Keratinocyte (primary cell): ENCODE measurements at regions not wholly inside any gene's neighbourhood (a gene's known extent, or its start where the extent isn't known, plus 50 kb on each side); places are given as distances from the start of the nearest gene placed in this dataset.

Experiments used
- DNase-seq: peaks from one replicate; pipeline ENCODE4 v3.0.0-alpha.2; 2011; ENCODE audit warnings: low read depth, missing footprints, low spot score
- FAIRE-seq: peaks from 2 replicates; lab custom pipeline; 2011; peaks lifted over from hg19 to GRCh38; lab: Jason Lieb, UNC
- H2AFZ ChIP-seq: 2 replicates; pipeline ENCODE4 v1.6.0; 2012; ENCODE audit warnings: low read length, control low read depth, inconsistent platforms; ENCODE audit not compliant: control insufficient read depth
- H3K27ac ChIP-seq: 2 replicates; pipeline ENCODE4 v1.5.1; 2011; ENCODE audit warnings: low read length; ENCODE audit not compliant: control insufficient read depth, insufficient read depth
- H3K27me3 ChIP-seq: 3 replicates; pipeline ENCODE4 v1.6.0; 2011; ENCODE audit warnings: low read length; ENCODE audit not compliant: control insufficient read depth, insufficient read depth; ENCODE audit errors: extremely low read depth
- H3K36me3 ChIP-seq, 2 experiments: 2 replicates in 1 of 2; 3 replicates in 1 of 2; pipeline ENCODE4 v1.5.1; 2011; ENCODE audit warnings: low read length in 2 of 2, mild to moderate bottlenecking in 1 of 2; ENCODE audit not compliant: control insufficient read depth in 2 of 2, insufficient read depth in 2 of 2; ENCODE audit errors: extremely low read depth in 1 of 2
- H3K4me1 ChIP-seq: 3 replicates; pipeline ENCODE4 v1.5.1; 2011; ENCODE audit warnings: low read length; ENCODE audit not compliant: control insufficient read depth, insufficient read depth; ENCODE audit errors: extremely low read depth
- H3K4me2 ChIP-seq: 3 replicates; pipeline ENCODE4 v1.6.0; 2011; ENCODE audit warnings: low read depth, low read length; ENCODE audit not compliant: control insufficient read depth, insufficient read depth; ENCODE audit errors: extremely low read depth
- H3K4me3 ChIP-seq, 3 experiments: fragments of 200-600 bp in 1 of 3; sonication (generic) in 1 of 3; 2 replicates in 2 of 3; 3 replicates in 1 of 3; pipeline ENCODE4 v1.5.1; 2011 to 2016; ENCODE audit warnings: low read length in 3 of 3, mild to moderate bottlenecking in 3 of 3, control low read depth in 2 of 3, inconsistent platforms in 1 of 3, low read depth in 1 of 3, mixed read lengths in 1 of 3, mixed run types in 1 of 3, moderate library complexity in 1 of 3; ENCODE audit not compliant: control insufficient read depth in 2 of 3, insufficient read depth in 2 of 3; ENCODE audit errors: extremely low read depth in 1 of 3
- H3K79me2 ChIP-seq: 2 replicates; pipeline ENCODE4 v1.6.0; 2012; ENCODE audit warnings: low read length; ENCODE audit not compliant: control insufficient read depth, insufficient read depth
- H3K9ac ChIP-seq: 3 replicates; pipeline ENCODE4 v1.6.0; 2011; ENCODE audit warnings: low read length; ENCODE audit not compliant: control insufficient read depth, insufficient read depth; ENCODE audit errors: extremely low read depth
- H3K9me1 ChIP-seq: 3 replicates; pipeline ENCODE4 v1.6.0; 2011; ENCODE audit warnings: low read length; ENCODE audit not compliant: control insufficient read depth, insufficient read depth; ENCODE audit errors: extremely low read depth
- H3K9me3 ChIP-seq: 2 replicates; pipeline ENCODE4 v1.5.1; 2012; ENCODE audit warnings: low read depth, low read length; ENCODE audit not compliant: control insufficient read depth
- H4K20me1 ChIP-seq: 3 replicates; pipeline ENCODE4 v1.6.0; 2011; ENCODE audit warnings: low read length; ENCODE audit not compliant: control insufficient read depth, insufficient read depth; ENCODE audit errors: extremely low read depth
- CTCF ChIP-seq, 3 experiments: IDR thresholded peaks in 1 of 3; conservative IDR thresholded peaks in 1 of 3; optimal IDR thresholded peaks in 1 of 3; 2 replicates in 2 of 3; 3 replicates in 1 of 3; pipeline versions ENCODE3 to v1.5.1; 2011; ENCODE audit warnings: low read length in 3 of 3, mild to moderate bottlenecking in 3 of 3, moderate library complexity in 2 of 3, control low read depth in 1 of 3, inconsistent platforms in 1 of 3; ENCODE audit not compliant: insufficient read depth in 2 of 3; ENCODE audit errors: extremely low read depth in 1 of 3
- EZH2 ChIP-seq: IDR thresholded peaks from one replicate; pipeline ENCODE4 v1.6.1; 2012; ENCODE audit warnings: inconsistent platforms, mild to moderate bottlenecking, low read length, moderate library complexity
- dilution Hi-C: fragments of 300-500 bp; cut with MboI; formaldehyde crosslinking; loops from one replicate; pipeline ENCODE4 v1.7.0; 2020; ENCODE audit warnings: low sequenced_read_pairs; ENCODE audit not compliant: extremely low pct_ligation_motif_present

- H3K27me3 ChIP-seq, result no peaks in the 10 kb centered on the region
- H3K9me3 ChIP-seq, result no peaks in the 10 kb centered on the region
- no peak for TF ChIP-seq EZH2
- H3K79me2 ChIP-seq, result no peaks in the 10 kb centered on the region
- H3K4me2 ChIP-seq, result no peak overlapping the region
- no peaks in the 10 kb centered on the region for H3K36me3 ChIP-seq
- H3K9ac ChIP-seq, result no peak overlapping the region
- no peak overlapping the region for H3K4me3 ChIP-seq
- no peak for FAIRE-seq
- H4K20me1 ChIP-seq, result no peaks in the 10 kb centered on the region
- dilution Hi-C loops, result no loop called here
- no peak overlapping the region for H2AFZ ChIP-seq
- H3K27ac ChIP-seq, result no peak overlapping the region
- peaks cover 2% of the 10 kb centered on the region for H3K9me1 ChIP-seq
- DNase-seq, result no peak
- peaks cover 16% of the 10 kb centered on the region for H3K4me1 ChIP-seq
Observed at GRCh38 chr7:26487780-26488515, 196.3 kb downstream of the SNX10 start.

GRCh38 chr7:26489391-26489790 lies 197.7 kb downstream of the SNX10 start:
- Histone ChIP-seq H3K4me3 (no peak overlapping the region), H4K20me1 (no peaks in the 10 kb centered on the region), H2AFZ (no peak overlapping the region), H3K9me1 (peaks cover 2% of the 10 kb centered on the region), H3K79me2 (no peaks in the 10 kb centered on the region), H3K4me1 (peaks cover 16% of the 10 kb centered on the region), H3K9ac (no peak overlapping the region), H3K4me2 (no peak overlapping the region), H3K27me3 (no peaks in the 10 kb centered on the region), H3K36me3 (no peaks in the 10 kb centered on the region), H3K27ac (no peak overlapping the region), H3K9me3 (no peaks in the 10 kb centered on the region)
- FAIRE-seq (peak; percentile 9), DNase-seq (no peak)
- dilution Hi-C loops, result no loop called here
- TF ChIP-seq CTCF (optimal IDR thresholded peaks at IDR 0.05 in 1 of 3, IDR thresholded peaks at IDR 0.05 in 1 of 3, conservative IDR thresholded peaks at IDR 0.05 in 1 of 3; ENCODE audit: extremely low read depth in 1 of 3, insufficient read depth in 2 of 3, low read length in 3 of 3) (no peak), EZH2 (no peak)
